ENCODE measurements at regions not wholly inside any gene's neighbourhood (a gene's known extent, or its start where the extent isn't known, plus 50 kb on each side); places are given as distances from the start of the nearest gene placed in this dataset.

DNA sequence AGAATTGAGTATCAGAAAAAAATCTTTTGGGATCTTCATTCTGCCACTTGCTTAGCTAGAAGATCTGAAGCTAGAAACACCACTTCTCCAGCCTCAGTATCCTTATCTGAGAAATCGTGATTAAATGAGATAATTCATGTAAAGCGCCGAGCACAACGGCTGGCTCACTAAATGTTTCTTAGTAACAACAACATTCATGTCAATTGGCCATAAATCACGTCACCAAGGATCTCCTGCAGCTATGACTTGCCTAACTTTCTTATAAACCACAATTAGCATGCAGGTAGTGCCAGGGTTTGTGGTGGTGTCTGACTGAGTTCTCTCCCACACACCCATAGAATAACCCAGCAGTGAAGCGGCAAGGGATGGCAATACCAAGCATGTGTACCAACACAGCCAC lies 501.3 kb downstream of the EFNB2 start:
- Histone ChIP-seq H3K27ac (replicated peaks) (no peak overlapping the region), H3K9me3 (replicated peaks) (no peaks in the 10 kb centered on the region), H3K27me3 (ENCODE audit: low read depth) (no peaks in the 10 kb centered on the region), H3K4me3 (no peak overlapping the region), H3K4me1 (no peaks in the 10 kb centered on the region), H3K36me3 (no peaks in the 10 kb centered on the region)
- intact Hi-C loops (cut with micrococcal nuclease), result no loop called here
- TF ChIP-seq, protein P1, sequence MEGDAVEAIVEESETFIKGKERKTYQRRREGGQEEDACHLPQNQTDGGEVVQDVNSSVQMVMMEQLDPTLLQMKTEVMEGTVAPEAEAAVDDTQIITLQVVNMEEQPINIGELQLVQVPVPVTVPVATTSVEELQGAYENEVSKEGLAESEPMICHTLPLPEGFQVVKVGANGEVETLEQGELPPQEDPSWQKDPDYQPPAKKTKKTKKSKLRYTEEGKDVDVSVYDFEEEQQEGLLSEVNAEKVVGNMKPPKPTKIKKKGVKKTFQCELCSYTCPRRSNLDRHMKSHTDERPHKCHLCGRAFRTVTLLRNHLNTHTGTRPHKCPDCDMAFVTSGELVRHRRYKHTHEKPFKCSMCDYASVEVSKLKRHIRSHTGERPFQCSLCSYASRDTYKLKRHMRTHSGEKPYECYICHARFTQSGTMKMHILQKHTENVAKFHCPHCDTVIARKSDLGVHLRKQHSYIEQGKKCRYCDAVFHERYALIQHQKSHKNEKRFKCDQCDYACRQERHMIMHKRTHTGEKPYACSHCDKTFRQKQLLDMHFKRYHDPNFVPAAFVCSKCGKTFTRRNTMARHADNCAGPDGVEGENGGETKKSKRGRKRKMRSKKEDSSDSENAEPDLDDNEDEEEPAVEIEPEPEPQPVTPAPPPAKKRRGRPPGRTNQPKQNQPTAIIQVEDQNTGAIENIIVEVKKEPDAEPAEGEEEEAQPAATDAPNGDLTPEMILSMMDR (IDR thresholded peaks at IDR 0.05; ENCODE audit: borderline replicate concordance), result no peak
- no peak for DNase-seq

DNA sequence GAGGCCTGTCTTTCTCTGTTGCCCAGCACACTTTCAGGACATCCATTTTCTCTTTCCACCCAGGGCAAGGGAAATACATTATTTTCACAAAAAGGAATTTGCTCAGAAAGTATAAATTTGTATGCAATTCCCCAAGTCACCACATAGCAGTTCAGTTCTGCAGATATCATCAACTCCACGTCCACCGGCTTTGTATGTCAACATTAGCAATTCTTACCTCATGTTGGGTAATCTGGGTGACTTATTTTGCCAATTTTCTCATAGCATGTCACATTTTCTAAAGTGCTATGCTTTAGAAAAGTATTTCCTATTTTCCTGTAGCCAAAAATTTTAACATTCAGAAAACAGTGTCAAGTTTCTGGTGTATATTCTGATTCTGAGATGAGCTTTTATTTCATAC lies 501.8 kb downstream of the EFNB2 start:
- Histone ChIP-seq H3K36me3 (no peaks in the 10 kb centered on the region), H3K9me3 (replicated peaks) (no peaks in the 10 kb centered on the region), H3K4me1 (no peaks in the 10 kb centered on the region), H3K4me3 (no peak overlapping the region), H3K27ac (replicated peaks) (no peak overlapping the region), H3K27me3 (ENCODE audit: low read depth) (no peaks in the 10 kb centered on the region)
- intact Hi-C loops (cut with micrococcal nuclease), result no loop called here
- TF ChIP-seq, protein P1 (IDR thresholded peaks at IDR 0.05; ENCODE audit: borderline replicate concordance), result peak; percentile 24
- no peak for DNase-seq

DNA sequence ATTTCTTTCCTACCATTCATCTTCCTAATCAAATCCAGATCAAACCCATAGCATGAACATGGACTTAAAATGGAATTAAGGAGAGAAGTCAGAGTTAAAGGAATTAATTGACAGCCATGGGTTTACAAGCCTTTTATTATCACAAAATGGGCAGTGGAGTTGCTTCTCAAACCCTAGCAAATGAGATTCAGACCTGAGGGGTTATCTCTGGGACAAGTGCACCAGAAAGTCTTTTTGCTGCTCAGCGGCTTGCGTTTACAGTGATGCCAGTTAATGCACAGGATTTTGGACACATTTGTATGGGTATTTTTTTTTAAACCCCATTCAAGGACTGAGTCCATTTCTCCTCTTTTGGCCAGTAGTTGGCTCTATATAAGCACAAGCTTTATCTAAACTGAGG lies 503.0 kb downstream of the EFNB2 start:
- intact Hi-C loops (cut with micrococcal nuclease), result no loop called here

DNA sequence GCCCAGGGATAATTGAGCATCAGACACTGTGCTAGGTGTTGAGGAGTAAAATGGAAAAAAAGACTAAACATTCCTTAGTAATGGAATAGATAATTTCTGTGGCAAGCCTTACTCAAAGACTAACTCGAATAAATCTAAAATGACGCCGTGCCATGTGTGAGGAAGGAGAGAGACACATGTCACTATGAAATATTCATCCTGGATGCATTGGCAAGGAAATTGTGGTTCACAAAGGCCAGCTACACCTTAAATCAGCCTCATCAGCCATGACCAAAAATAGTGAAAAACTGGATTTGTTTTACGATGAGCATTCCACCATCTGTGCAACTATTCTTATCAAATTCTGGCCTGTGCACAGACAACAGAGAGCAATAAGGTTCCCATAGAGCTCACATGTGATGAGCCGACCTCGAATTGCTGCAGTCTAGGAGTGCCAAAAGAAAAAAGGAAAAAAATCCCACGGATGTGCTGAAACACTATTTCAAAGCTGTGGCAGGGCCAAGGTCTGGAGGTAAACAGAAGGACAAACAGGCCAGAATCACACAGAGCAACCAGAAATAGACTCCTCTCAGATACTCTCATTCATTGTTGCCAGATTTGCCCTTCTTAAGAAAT lies 505.7 kb downstream of the EFNB2 start:
- intact Hi-C loops (cut with micrococcal nuclease), result no loop called here
- Histone ChIP-seq H3K27me3 (ENCODE audit: low read depth) (no peaks in the 10 kb centered on the region), H3K36me3 (no peaks in the 10 kb centered on the region), H3K4me3 (no peak overlapping the region), H3K9me3 (replicated peaks) (no peaks in the 10 kb centered on the region), H3K4me1 (no peaks in the 10 kb centered on the region), H3K27ac (replicated peaks) (no peak overlapping the region)
- TF ChIP-seq, protein P1 (IDR thresholded peaks at IDR 0.05; ENCODE audit: borderline replicate concordance), result no peak
- no peak for DNase-seq

More for the DNA sequence above, 503.0 kb downstream of the EFNB2 start:
- H3K4me3 ChIP-seq, result no peak overlapping the region
- TF ChIP-seq, protein P1 (IDR thresholded peaks at IDR 0.05; ENCODE audit: borderline replicate concordance), result no peak
- H3K27ac ChIP-seq (replicated peaks), result no peak overlapping the region
- no peak for DNase-seq
- no peaks in the 10 kb centered on the region for H3K9me3 ChIP-seq (replicated peaks)
- H3K27me3 ChIP-seq (ENCODE audit: low read depth), result no peaks in the 10 kb centered on the region
- H3K4me1 ChIP-seq, result no peaks in the 10 kb centered on the region
- H3K36me3 ChIP-seq, result no peaks in the 10 kb centered on the region

DNA sequence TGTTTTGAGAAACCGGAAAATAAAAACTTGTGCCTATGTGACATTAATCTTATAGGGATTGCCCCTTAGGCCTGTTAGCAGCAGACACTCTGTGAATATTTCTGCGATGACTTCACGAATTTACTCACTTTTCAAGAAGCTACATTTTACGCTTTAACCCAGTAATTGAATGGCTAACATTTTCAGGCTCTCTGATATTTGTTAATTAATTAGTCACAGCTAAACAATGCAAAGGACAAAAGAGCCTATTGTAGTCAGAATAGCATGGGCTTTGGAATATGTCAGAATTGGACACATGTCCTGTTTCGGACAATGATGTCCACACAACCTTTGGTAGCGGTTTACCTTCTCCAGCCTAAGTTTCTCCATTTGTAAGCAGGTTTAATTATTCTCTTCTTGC lies 506.6 kb downstream of the EFNB2 start:
- Histone ChIP-seq H3K36me3 (no peaks in the 10 kb centered on the region), H3K9me3 (replicated peaks) (no peaks in the 10 kb centered on the region), H3K27me3 (ENCODE audit: low read depth) (no peaks in the 10 kb centered on the region), H3K27ac (replicated peaks) (no peak overlapping the region), H3K4me1 (no peaks in the 10 kb centered on the region), H3K4me3 (no peak overlapping the region)
- TF ChIP-seq, protein P1 (IDR thresholded peaks at IDR 0.05; ENCODE audit: borderline replicate concordance), result no peak
- intact Hi-C loops (cut with micrococcal nuclease), result no loop called here
- DNase-seq, result no peak
